H1 (cell line): ENCODE measurements at regions not wholly inside any gene's neighbourhood (a gene's known extent, or its start where the extent isn't known, plus 50 kb on each side); places are given as distances from the start of the nearest gene placed in this dataset.

Experiments
- CTCF ChIA-PET: fragments of 300-600 bp; sonication (Branson Sonifier 250); formaldehyde crosslinking; loops from one replicate; lab custom pipeline; 2021; ENCODE audit not compliant: partially characterized antibody; lab: Charles Lee
- POLR2A ChIA-PET: fragments of 300-600 bp; sonication (Branson Sonifier 250); formaldehyde crosslinking; loops from one replicate; lab custom pipeline; 2021; ENCODE audit warnings: inconsistent platforms; ENCODE audit not compliant: partially characterized antibody; lab: Charles Lee
- DNase-seq, 2 experiments: peaks; one replicate each; pipeline versions ENCODE4 v3.0.0 to v3.0.0-alpha.2; 2010 to 2022; ENCODE audit warnings: low spot score in 2 of 2, low read depth in 1 of 2, mixed read lengths in 1 of 2
- FAIRE-seq: peaks from 2 replicates; lab custom pipeline; 2011; peaks lifted over from hg19 to GRCh38; lab: Jason Lieb, UNC
- H2AFZ ChIP-seq: 2 replicates; pipeline ENCODE4 v1.8.1; 2012; ENCODE audit warnings: low read length, inconsistent platforms
- H2AK5ac ChIP-seq: 2 replicates; pipeline ENCODE4 v1.6.1; 2013; ENCODE audit warnings: low read depth, low read length
- H2BK120ac ChIP-seq: replicated peaks from 2 replicates; pipeline ENCODE3; 2013; ENCODE audit warnings: low read depth, low read length, inconsistent platforms
- H2BK12ac ChIP-seq: 2 replicates; pipeline ENCODE4 v1.6.1; 2013; ENCODE audit warnings: low read depth, low read length
- H2BK15ac ChIP-seq: 2 replicates; pipeline ENCODE4 v1.6.1; 2013; ENCODE audit warnings: low read length
- H2BK20ac ChIP-seq: 2 replicates; pipeline ENCODE4 v1.6.1; 2013; ENCODE audit warnings: low read length
- H2BK5ac ChIP-seq: 2 replicates; pipeline ENCODE4 v1.6.1; 2013; ENCODE audit warnings: low read depth, low read length
- H3K14ac ChIP-seq: 2 replicates; pipeline ENCODE4 v1.6.1; 2013; ENCODE audit warnings: inconsistent platforms; ENCODE audit not compliant: insufficient read length
- H3K18ac ChIP-seq: 2 replicates; pipeline ENCODE4 v1.6.1; 2013; ENCODE audit warnings: low read length; ENCODE audit errors: extremely low read depth
- H3K23ac ChIP-seq: 2 replicates; pipeline ENCODE4 v1.6.1; 2013; ENCODE audit warnings: inconsistent platforms; ENCODE audit not compliant: insufficient read length
- H3K23me2 ChIP-seq: 2 replicates; pipeline ENCODE4 v1.6.1; 2013; ENCODE audit warnings: low read depth, low read length
- H3K27ac ChIP-seq: 2 replicates; pipeline ENCODE4 v1.6.1; 2011; ENCODE audit warnings: low read depth, low read length, inconsistent platforms
- H3K27me3 ChIP-seq, 4 experiments: replicated peaks in 1 of 4; 1 replicate in 1 of 4; 2 replicates in 3 of 4; pipeline versions ENCODE4 v1.6.1 to v1.8.1; 2011 to 2013; ENCODE audit warnings: low read length in 3 of 4, mild to moderate bottlenecking in 3 of 4, inconsistent platforms in 2 of 4, mixed read lengths in 2 of 4, moderate library complexity in 1 of 4; ENCODE audit not compliant: control insufficient read depth in 3 of 4, insufficient read depth in 3 of 4; ENCODE audit errors: extremely low read depth in 1 of 4
- H3K36me3 ChIP-seq, 4 experiments: 2 replicates each; pipeline versions ENCODE4 v1.6.1 to v1.8.1; 2011 to 2013; ENCODE audit warnings: mild to moderate bottlenecking in 4 of 4, low read length in 3 of 4, moderate library complexity in 2 of 4, control low read depth in 1 of 4, inconsistent platforms in 1 of 4; ENCODE audit not compliant: insufficient read depth in 4 of 4, control insufficient read depth in 2 of 4
- H3K4ac ChIP-seq: replicated peaks from 2 replicates; pipeline ENCODE3; 2013; ENCODE audit warnings: low read length, low read depth, mixed read lengths, inconsistent platforms; ENCODE audit not compliant: insufficient read length
- H3K4me1 ChIP-seq, 4 experiments: replicated peaks in 1 of 4; 1 replicate in 1 of 4; 2 replicates in 3 of 4; pipeline versions ENCODE4 v1.6.1 to v1.8.1; 2011 to 2013; ENCODE audit warnings: low read length in 3 of 4, inconsistent platforms in 2 of 4, mixed read lengths in 1 of 4; ENCODE audit not compliant: insufficient read depth in 4 of 4, control insufficient read depth in 3 of 4
- H3K4me2 ChIP-seq, 2 experiments: 2 replicates each; pipeline versions ENCODE4 v1.6.1 to v1.8.1; 2011 to 2013; ENCODE audit warnings: low read depth in 2 of 2, low read length in 2 of 2, control low read depth in 1 of 2, inconsistent platforms in 1 of 2, mild to moderate bottlenecking in 1 of 2; ENCODE audit not compliant: insufficient read depth in 1 of 2
- H3K4me3 ChIP-seq, 4 experiments: fragments of 200-600, 300-600 bp in 1 of 4; sonication (generic), shearing (Covaris generic), sonication (Bioruptor Twin) in 1 of 4; 2 replicates each; pipeline versions ENCODE4 v1.5.1 to v1.8.1; 2011 to 2016; ENCODE audit warnings: low read length in 4 of 4, low read depth in 3 of 4, control low read depth in 2 of 4, inconsistent platforms in 2 of 4, mild to moderate bottlenecking in 2 of 4, mixed read lengths in 1 of 4, moderate library complexity in 1 of 4; ENCODE audit not compliant: insufficient read depth in 2 of 4; ENCODE audit errors: extremely low read depth in 1 of 4
- H3K56ac ChIP-seq: replicated peaks from 2 replicates; pipeline ENCODE3; 2013; ENCODE audit warnings: low read depth, mild to moderate bottlenecking, mixed read lengths, low read length, inconsistent platforms; ENCODE audit not compliant: insufficient read length
- H3K79me1 ChIP-seq: 2 replicates; pipeline ENCODE4 v1.6.1; 2013; ENCODE audit warnings: low read depth, low read length, control low read depth
- H3K79me2 ChIP-seq, 2 experiments: 2 replicates each; pipeline versions ENCODE4 v1.6.1 to v1.8.1; 2012 to 2013; ENCODE audit warnings: low read length in 2 of 2, mild to moderate bottlenecking in 2 of 2, inconsistent platforms in 1 of 2; ENCODE audit not compliant: insufficient read depth in 2 of 2, control insufficient read depth in 1 of 2
- H3K9ac ChIP-seq, 4 experiments: replicated peaks in 1 of 4; 1 replicate in 1 of 4; 2 replicates in 3 of 4; pipeline versions ENCODE4 v1.6.1 to v1.8.1; 2011 to 2013; ENCODE audit warnings: low read depth in 3 of 4, low read length in 3 of 4, control low read depth in 2 of 4, mild to moderate bottlenecking in 2 of 4, moderate library complexity in 2 of 4, inconsistent platforms in 1 of 4; ENCODE audit errors: extremely low read depth in 1 of 4
- H3K9me3 ChIP-seq, 2 experiments: 2 replicates each; pipeline versions ENCODE4 v1.6.1 to v1.8.1; 2012 to 2013; ENCODE audit warnings: mild to moderate bottlenecking in 2 of 2, moderate library complexity in 2 of 2, control low read depth in 1 of 2, inconsistent platforms in 1 of 2, low read depth in 1 of 2, low read length in 1 of 2, mixed read lengths in 1 of 2; ENCODE audit not compliant: insufficient read depth in 2 of 2
- H4K20me1 ChIP-seq, 2 experiments: replicated peaks in 1 of 2; 2 replicates each; pipeline versions ENCODE3 to v1.8.1; 2011 to 2013; ENCODE audit warnings: inconsistent platforms in 2 of 2, low read length in 2 of 2, mild to moderate bottlenecking in 1 of 2; ENCODE audit not compliant: insufficient read depth in 2 of 2, control insufficient read depth in 1 of 2
- H4K5ac ChIP-seq: 2 replicates; pipeline ENCODE4 v1.6.1; 2013; ENCODE audit warnings: low read length, low read depth, mixed read lengths, inconsistent platforms; ENCODE audit not compliant: insufficient read length
- H4K8ac ChIP-seq: 2 replicates; pipeline ENCODE4 v1.8.0; 2013; ENCODE audit warnings: mild to moderate bottlenecking, moderate library complexity, low read length, inconsistent platforms; ENCODE audit not compliant: insufficient read depth; ENCODE audit errors: extremely low read depth
- H4K91ac ChIP-seq: replicated peaks from 2 replicates; pipeline ENCODE3; 2013; ENCODE audit warnings: low read length, mixed read lengths, inconsistent platforms; ENCODE audit not compliant: insufficient read length
- BCL11A ChIP-seq, 2 experiments: IDR thresholded peaks; one replicate each; pipeline ENCODE4 v1.6.1; 2011; ENCODE audit warnings: low read depth in 2 of 2, low read length in 2 of 2, mild to moderate bottlenecking in 2 of 2
- EP300 ChIP-seq, 2 experiments: IDR thresholded peaks; 1 replicate in 1 of 2; 2 replicates in 1 of 2; pipeline ENCODE4 v1.6.1; 2011 to 2012; ENCODE audit warnings: low read depth in 2 of 2, low read length in 2 of 2, mild to moderate bottlenecking in 2 of 2, borderline replicate concordance in 1 of 2, inconsistent platforms in 1 of 2, moderate library complexity in 1 of 2
- FOSL1 ChIP-seq: IDR thresholded peaks from 2 replicates; pipeline ENCODE4 v1.6.1; 2011; ENCODE audit warnings: mild to moderate bottlenecking, low read depth, low read length, moderate library complexity; ENCODE audit not compliant: insufficient read depth
- HDAC2 ChIP-seq, 2 experiments: fragments of 300-600 bp in 1 of 2; sonication (generic) in 1 of 2; IDR thresholded peaks; 2 replicates each; pipeline ENCODE4 v1.6.1; 2011 to 2012; ENCODE audit warnings: low read depth in 2 of 2, low read length in 2 of 2, mild to moderate bottlenecking in 2 of 2, moderate library complexity in 2 of 2, borderline replicate concordance in 1 of 2, inconsistent platforms in 1 of 2
- JUN ChIP-seq: IDR thresholded peaks from 2 replicates; pipeline ENCODE4 v1.6.1; 2011; ENCODE audit warnings: low read depth, mild to moderate bottlenecking, improper control_type of control experiment, low read length
- JUND ChIP-seq: IDR thresholded peaks from 2 replicates; pipeline ENCODE4 v1.6.1; 2011; ENCODE audit warnings: mild to moderate bottlenecking, improper control_type of control experiment, low read length
- RAD21 ChIP-seq, 2 experiments: IDR thresholded peaks in 1 of 2; conservative IDR thresholded peaks in 1 of 2; 2 replicates each; pipeline ENCODE4 v1.6.1; 2011; ENCODE audit warnings: low read depth in 2 of 2, low read length in 2 of 2, improper control_type of control experiment in 1 of 2, inconsistent platforms in 1 of 2, mild to moderate bottlenecking in 1 of 2, moderate library complexity in 1 of 2
- RBBP5 ChIP-seq: IDR thresholded peaks from 2 replicates; pipeline ENCODE4 v1.7.1; 2012; ENCODE audit warnings: low read depth, mild to moderate bottlenecking, inconsistent platforms, low read length, moderate library complexity, borderline replicate concordance
- SP1 ChIP-seq: IDR thresholded peaks from 2 replicates; pipeline ENCODE4 v1.6.1; 2011; ENCODE audit warnings: low read depth, low read length
- TAF1 ChIP-seq: IDR thresholded peaks from 2 replicates; pipeline ENCODE4 v1.6.1; 2011; ENCODE audit warnings: mild to moderate bottlenecking, low read depth, low read length
- WGBS, 2 experiments: shearing (Covaris generic) in 1 of 2; methylation state at CpG; one replicate each; pipeline versions ENCODE4 v1.1.6 to v1.1.7; 2013 to 2015; ENCODE audit warnings: low lambda C conversion rate in 2 of 2, mixed read lengths in 2 of 2, inconsistent platforms in 1 of 2, low coverage in 1 of 2, missing lambda C conversion rate in 1 of 2; ENCODE audit not compliant: insufficient replicate concordance in 2 of 2, insufficient coverage in 1 of 2, insufficient read length in 1 of 2; ENCODE audit errors: extremely low coverage in 1 of 2, missing lambda C conversion rate in 1 of 2; 5-methylcytosine and 5-hydroxymethylcytosine counted together
- TF ChIP-seq, protein P1 (sequence below): IDR thresholded peaks from 2 replicates; pipeline ENCODE4 v1.6.1; 2011; ENCODE audit warnings: low read depth, mild to moderate bottlenecking, low read length; ENCODE audit not compliant: insufficient read depth
- TF ChIP-seq, protein P2 (sequence below): IDR thresholded peaks from 2 replicates; pipeline ENCODE4 v1.6.1; 2012; ENCODE audit warnings: inconsistent platforms

DNA sequence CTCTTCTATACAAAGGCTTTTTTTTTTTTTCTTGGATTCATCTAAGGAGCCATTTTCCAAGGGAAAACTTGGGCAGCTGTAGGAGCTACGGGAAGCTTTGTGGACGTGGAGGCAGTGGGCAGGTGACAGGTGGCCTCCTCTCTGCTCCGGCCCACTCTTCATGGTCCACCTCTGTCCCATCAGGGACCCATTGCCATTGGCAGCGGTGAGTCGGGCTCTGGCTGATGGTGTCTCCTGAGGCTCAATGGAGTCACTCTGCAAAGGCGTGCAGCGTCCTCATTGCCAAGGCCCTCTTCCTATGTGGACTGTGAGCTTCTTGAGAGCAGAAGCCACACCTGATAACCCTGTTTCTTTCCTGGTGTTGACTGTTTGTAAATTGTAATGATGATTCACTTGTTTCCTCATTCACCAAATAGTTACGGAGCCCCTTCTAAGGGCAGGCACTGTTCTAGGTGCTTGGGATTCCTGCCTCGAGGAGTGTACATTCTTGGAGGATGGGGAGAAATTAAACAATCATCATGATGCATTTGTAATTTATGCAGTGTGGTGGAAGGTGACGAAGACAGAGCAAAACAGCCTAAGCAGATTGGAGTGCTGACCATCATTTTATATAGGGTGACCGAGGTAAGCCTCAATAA is 240.3 kb upstream of the HS6ST1 start:
- POLR2A ChIA-PET: no interaction called here
- CTCF ChIA-PET: no interaction called here
- TF ChIP-seq HDAC2 (IDR thresholded peaks at IDR 0.05; ENCODE audit: borderline replicate concordance in 1 of 2, low read depth in 2 of 2, low read length in 2 of 2): no peak
- no peak for TF ChIP-seq JUN
- TF ChIP-seq EP300 (IDR thresholded peaks at IDR 0.05; ENCODE audit: borderline replicate concordance in 1 of 2, low read depth in 2 of 2, low read length in 2 of 2): no peak
- TF ChIP-seq, protein P1, sequence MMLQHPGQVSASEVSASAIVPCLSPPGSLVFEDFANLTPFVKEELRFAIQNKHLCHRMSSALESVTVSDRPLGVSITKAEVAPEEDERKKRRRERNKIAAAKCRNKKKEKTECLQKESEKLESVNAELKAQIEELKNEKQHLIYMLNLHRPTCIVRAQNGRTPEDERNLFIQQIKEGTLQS: no peak
- TF ChIP-seq FOSL1: no peak
- TF ChIP-seq RBBP5: no peak
- no peak for TF ChIP-seq TAF1
- TF ChIP-seq, protein P2, sequence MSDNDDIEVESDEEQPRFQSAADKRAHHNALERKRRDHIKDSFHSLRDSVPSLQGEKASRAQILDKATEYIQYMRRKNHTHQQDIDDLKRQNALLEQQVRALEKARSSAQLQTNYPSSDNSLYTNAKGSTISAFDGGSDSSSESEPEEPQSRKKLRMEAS: no peak
- no peak for TF ChIP-seq SP1
- TF ChIP-seq RAD21 (IDR thresholded peaks at IDR 0.05 in 1 of 2, conservative IDR thresholded peaks at IDR 0.05 in 1 of 2; ENCODE audit: low read depth in 2 of 2, low read length in 2 of 2): no peak
- TF ChIP-seq JUND: no peak
- no peak for TF ChIP-seq BCL11A (IDR thresholded peaks at IDR 0.05; ENCODE audit: low read depth in 2 of 2, low read length in 2 of 2)

More for the DNA sequence above, 240.3 kb upstream of the HS6ST1 start:
- no peaks in the 10 kb centered on the region for H3K79me1 ChIP-seq
- H3K4me1 ChIP-seq: no peaks in the 10 kb centered on the region
- no peaks in the 10 kb centered on the region for H3K27me3 ChIP-seq
- no peak overlapping the region for H4K5ac ChIP-seq
- no peak overlapping the region for H2AFZ ChIP-seq
- no peak overlapping the region for H4K91ac ChIP-seq
- no peaks in the 10 kb centered on the region for H3K79me2 ChIP-seq
- H4K20me1 ChIP-seq: no peaks in the 10 kb centered on the region
- H2BK15ac ChIP-seq: no peak overlapping the region
- no peak overlapping the region for H2BK20ac ChIP-seq
- H3K4me2 ChIP-seq: no peak overlapping the region
- DNase-seq (no peak), FAIRE-seq (no peak)
- no peaks in the 10 kb centered on the region for H3K36me3 ChIP-seq
- H2BK120ac ChIP-seq: no peak overlapping the region
- H2AK5ac ChIP-seq: no peak overlapping the region; the same call in 1 of the 2 replicates
- no peak overlapping the region for H3K18ac ChIP-seq
- H2BK5ac ChIP-seq: no peak overlapping the region
- WGBS, 2 experiments: 85% methylated on average over 11 of the region's 11 CpGs; no CpG with 5 or more reads in 1 of the 2 experiments
- H3K14ac ChIP-seq: no peak overlapping the region
- no peak overlapping the region for H3K27ac ChIP-seq
- H3K9ac ChIP-seq: no peak overlapping the region
- no peaks in the 10 kb centered on the region; a peak in 2 of 4 replicates for H3K9me3 ChIP-seq
- H3K23ac ChIP-seq: no peak overlapping the region
- H3K56ac ChIP-seq: no peak overlapping the region
- H3K23me2 ChIP-seq: no peaks in the 10 kb centered on the region
- H4K8ac ChIP-seq: no peak overlapping the region
- H2BK12ac ChIP-seq: no peak overlapping the region
- H3K4ac ChIP-seq: no peak overlapping the region
- H3K4me3 ChIP-seq: no peak overlapping the region
